Right atrium auricular region (tissue), 2 donors: ENCODE measurements at regions not wholly inside any gene's neighbourhood (a gene's known extent, or its start where the extent isn't known, plus 50 kb on each side); places are given as distances from the start of the nearest gene placed in this dataset.
"Not testable (repeated sequence)": the region's sequence is repeated elsewhere in the genome, so short reads cannot be mapped to it uniquely, and the experiment has no call there.

Experiments used
- DNase-seq: peaks from one replicate; pipeline ENCODE4 v3.0.0-alpha.2; 2019; ENCODE audit warnings: low spot score
- H3K27ac ChIP-seq, 2 donors: fragments of 200-600 bp; sonication (generic); 1 replicate in 1 of 2; 2 replicates in 1 of 2; pipeline ENCODE4 v1.5.1; 2016 to 2019
- H3K27me3 ChIP-seq, 2 donors: fragments of 200-600 bp; sonication (generic); one replicate each; pipeline versions ENCODE4 v1.5.1 to v1.6.0; 2017 to 2019
- H3K36me3 ChIP-seq: fragments of 200-600 bp; sonication (generic); one replicate; pipeline ENCODE4 v1.5.1; 2016
- H3K4me1 ChIP-seq, 2 donors: fragments of 200-600 bp; sonication (generic); one replicate each; pipeline versions ENCODE4 v1.5.1 to v1.6.0; 2017 to 2019
- H3K4me3 ChIP-seq, 2 donors: fragments of 200-600 bp; sonication (generic); 1 replicate in 1 of 2; 2 replicates in 1 of 2; pipeline ENCODE4 v1.5.1; 2017 to 2019; ENCODE audit warnings: mild to moderate bottlenecking in 1 of 2, moderate library complexity in 1 of 2
- H3K9me3 ChIP-seq, 2 donors: fragments of 200-600 bp; sonication (generic); one replicate each; pipeline ENCODE4 v1.5.1; 2019
- TF ChIP-seq, protein P1 (sequence below), 2 donors: fragments of 200-600 bp; sonication (generic); IDR thresholded peaks; one replicate each; pipeline ENCODE4 v1.5.1; 2019; ENCODE audit warnings: antibody characterized with exemption in 2 of 2

DNA sequence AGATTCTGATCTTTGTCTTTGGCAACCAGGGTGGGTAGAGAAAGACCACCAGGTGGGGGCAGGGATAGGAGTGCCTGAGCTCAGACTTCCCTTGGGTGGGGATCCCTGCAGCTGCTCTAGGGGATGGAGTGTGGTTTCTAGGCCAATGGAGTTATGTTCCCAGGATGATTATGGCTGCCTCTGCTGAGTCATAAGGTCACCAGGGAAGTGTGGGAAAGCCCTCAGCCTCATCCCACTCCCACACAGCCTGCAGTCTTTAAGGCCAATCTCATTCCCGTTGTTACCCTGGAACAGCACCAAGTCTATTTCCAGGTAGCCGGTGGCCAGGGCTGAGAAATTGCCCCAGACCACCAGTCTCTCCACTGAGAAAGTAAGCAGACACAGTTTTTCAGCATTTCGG lies 2269.3 kb upstream of the RAG2 start:
- H3K36me3 ChIP-seq = no peaks in the 10 kb centered on the region
- no peaks in the 10 kb centered on the region for H3K4me1 ChIP-seq
- DNase-seq = no peak
- H3K27ac ChIP-seq = no peak overlapping the region
- TF ChIP-seq, protein P1, sequence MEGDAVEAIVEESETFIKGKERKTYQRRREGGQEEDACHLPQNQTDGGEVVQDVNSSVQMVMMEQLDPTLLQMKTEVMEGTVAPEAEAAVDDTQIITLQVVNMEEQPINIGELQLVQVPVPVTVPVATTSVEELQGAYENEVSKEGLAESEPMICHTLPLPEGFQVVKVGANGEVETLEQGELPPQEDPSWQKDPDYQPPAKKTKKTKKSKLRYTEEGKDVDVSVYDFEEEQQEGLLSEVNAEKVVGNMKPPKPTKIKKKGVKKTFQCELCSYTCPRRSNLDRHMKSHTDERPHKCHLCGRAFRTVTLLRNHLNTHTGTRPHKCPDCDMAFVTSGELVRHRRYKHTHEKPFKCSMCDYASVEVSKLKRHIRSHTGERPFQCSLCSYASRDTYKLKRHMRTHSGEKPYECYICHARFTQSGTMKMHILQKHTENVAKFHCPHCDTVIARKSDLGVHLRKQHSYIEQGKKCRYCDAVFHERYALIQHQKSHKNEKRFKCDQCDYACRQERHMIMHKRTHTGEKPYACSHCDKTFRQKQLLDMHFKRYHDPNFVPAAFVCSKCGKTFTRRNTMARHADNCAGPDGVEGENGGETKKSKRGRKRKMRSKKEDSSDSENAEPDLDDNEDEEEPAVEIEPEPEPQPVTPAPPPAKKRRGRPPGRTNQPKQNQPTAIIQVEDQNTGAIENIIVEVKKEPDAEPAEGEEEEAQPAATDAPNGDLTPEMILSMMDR (IDR thresholded peaks at IDR 0.05) = no peak
- peaks cover 0 to 21% of the 10 kb centered on the region in 2 donors for H3K9me3 ChIP-seq
- H3K4me3 ChIP-seq = no peak overlapping the region
- no peaks in the 10 kb centered on the region for H3K27me3 ChIP-seq

- Histone ChIP-seq H3K4me3 (no peak overlapping the region), H3K36me3 (no peaks in the 10 kb centered on the region), H3K27me3 (no peaks in the 10 kb centered on the region), H3K4me1 (no peaks in the 10 kb centered on the region), H3K9me3 (peaks cover 0 to 21% of the 10 kb centered on the region in 2 donors), H3K27ac (no peak overlapping the region)
- TF ChIP-seq, protein P1 (IDR thresholded peaks at IDR 0.05) = no peak
- no peak for DNase-seq
Measured at GRCh38 chr11:38865922-38866321, 2267.9 kb upstream of the RAG2 start.

DNA sequence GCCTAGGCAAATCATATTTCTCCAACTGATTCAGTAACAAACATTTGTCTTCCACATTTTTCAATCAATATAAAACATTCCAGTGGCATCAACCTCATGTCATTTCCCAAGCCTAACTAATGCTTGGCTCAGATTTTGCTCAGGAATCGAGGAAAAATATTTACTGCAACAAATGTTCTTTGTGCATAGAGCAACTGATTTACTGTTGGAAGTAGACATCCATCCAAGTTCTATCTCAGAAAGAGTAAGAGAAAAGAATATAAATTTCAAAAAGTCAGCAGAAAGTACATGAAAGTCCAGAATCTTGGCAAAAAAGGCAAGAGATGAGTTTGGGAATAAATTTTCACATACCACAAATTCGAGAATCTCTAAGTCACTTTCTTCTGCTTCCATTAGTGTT lies 2245.0 kb upstream of the RAG2 start:
- Histone ChIP-seq H3K9me3 (no peaks in the 10 kb centered on the region), H3K4me1 (no peaks in the 10 kb centered on the region), H3K36me3 (no peaks in the 10 kb centered on the region), H3K27me3 (no peaks in the 10 kb centered on the region), H3K27ac (no peak overlapping the region), H3K4me3 (no peak overlapping the region)
- no peak for DNase-seq
- TF ChIP-seq, protein P1 (IDR thresholded peaks at IDR 0.05) = no peak

- Histone ChIP-seq H3K4me1 (no peaks in the 10 kb centered on the region), H3K4me3 (no peak overlapping the region), H3K27me3 (no peaks in the 10 kb centered on the region), H3K9me3 (no peaks in the 10 kb centered on the region), H3K27ac (no peak overlapping the region), H3K36me3 (no peaks in the 10 kb centered on the region)
- TF ChIP-seq, protein P1 (IDR thresholded peaks at IDR 0.05) = no peak
- DNase-seq = no peak
Measured at GRCh38 chr11:38839071-38839470, 2241.0 kb upstream of the RAG2 start.

- TF ChIP-seq, protein P1 (IDR thresholded peaks at IDR 0.05) = no peak
- Histone ChIP-seq H3K9me3 (no peaks in the 10 kb centered on the region), H3K27me3 (no peaks in the 10 kb centered on the region), H3K36me3 (no peaks in the 10 kb centered on the region), H3K4me3 (no peak overlapping the region), H3K27ac (no peak overlapping the region), H3K4me1 (no peaks in the 10 kb centered on the region)
- no peak for DNase-seq
Measured at GRCh38 chr11:38835966-38836365, 2237.9 kb upstream of the RAG2 start.

DNA sequence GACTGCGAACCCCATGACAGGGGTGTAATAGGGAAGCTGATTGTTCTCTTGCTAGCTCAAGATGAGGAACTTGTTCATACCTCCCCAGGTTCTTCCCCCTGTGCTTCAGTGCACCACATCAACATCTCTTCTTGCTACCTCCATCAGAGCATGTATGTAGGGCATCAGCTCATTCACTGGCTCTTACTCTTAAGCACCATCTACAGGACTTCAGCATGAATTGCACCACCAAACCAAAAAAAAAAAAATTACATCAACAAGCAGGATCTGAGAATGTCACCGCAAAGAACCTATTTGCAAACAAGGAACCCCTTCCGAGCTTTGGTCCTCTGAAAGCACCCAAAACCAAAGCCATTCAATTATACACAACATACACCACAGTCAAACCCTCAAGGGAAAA lies 2226.5 kb upstream of the RAG2 start:
- no peak overlapping the region for H3K27ac ChIP-seq
- no peaks in the 10 kb centered on the region for H3K27me3 ChIP-seq
- no peak for DNase-seq
- no peak overlapping the region for H3K4me3 ChIP-seq
- peaks cover 0 to 17% of the 10 kb centered on the region in 2 donors for H3K9me3 ChIP-seq
- TF ChIP-seq, protein P1 (IDR thresholded peaks at IDR 0.05) = no peak
- no peaks in the 10 kb centered on the region for H3K36me3 ChIP-seq
- H3K4me1 ChIP-seq = no peaks in the 10 kb centered on the region

GRCh38 chr11:38821786-38822185 lies 2223.8 kb upstream of the RAG2 start:
- not testable (repeated sequence) for H3K9me3 ChIP-seq, H3K27me3 ChIP-seq, H3K4me3 ChIP-seq, H3K4me1 ChIP-seq, H3K36me3 ChIP-seq, DNase-seq, H3K27ac ChIP-seq
